ENCODE measurements at regions not wholly inside any gene's neighbourhood (a gene's known extent, or its start where the extent isn't known, plus 50 kb on each side); places are given as distances from the start of the nearest gene placed in this dataset.

- H3K27me3 ChIP-seq (ENCODE audit: control insufficient read depth in 2 of 2, insufficient read depth in 2 of 2, low read length in 2 of 2): no peaks in the 10 kb centered on the region
- intact Hi-C loops (cut with micrococcal nuclease): no loop called here
- no peaks in the 10 kb centered on the region for H3K36me3 ChIP-seq (ENCODE audit: control insufficient read depth in 2 of 2, extremely low read depth in 1 of 2, insufficient read depth in 2 of 2, low read length in 2 of 2)
- no peak overlapping the region for H3K27ac ChIP-seq (ENCODE audit: insufficient read depth, low read depth, low read length)
- no peaks in the 10 kb centered on the region for H3K9me3 ChIP-seq (replicated peaks; ENCODE audit: control insufficient read depth, insufficient read depth, low read length)
- no peak overlapping the region for H3K9ac ChIP-seq (replicated peaks; ENCODE audit: extremely low read depth, insufficient read depth, low read length)
- no peak overlapping the region for H2AFZ ChIP-seq (ENCODE audit: low read depth, low read length)
- BruUV-seq (replicated peaks): no TSS peak
- dilution Hi-C loops (cut with MboI; ENCODE audit: extremely low pct_ligation_motif_present, low sequenced_read_pairs): no loop called here
- no peak overlapping the region for H3K4me3 ChIP-seq (replicated peaks in 1 of 3; ENCODE audit: insufficient read depth in 1 of 3, low read depth in 1 of 3, low read length in 3 of 3)
- no peak for TF ChIP-seq POLR2A (IDR thresholded peaks at IDR 0.05; ENCODE audit: low read depth, low read length)
- no peak for TF ChIP-seq JUN (IDR thresholded peaks at IDR 0.05; ENCODE audit: borderline replicate concordance, insufficient read depth, insufficient read length, low read depth)
- no peak for TF ChIP-seq FOS (IDR thresholded peaks at IDR 0.05; ENCODE audit: borderline replicate concordance, insufficient read depth, low read length)
- TF ChIP-seq, protein P1, sequence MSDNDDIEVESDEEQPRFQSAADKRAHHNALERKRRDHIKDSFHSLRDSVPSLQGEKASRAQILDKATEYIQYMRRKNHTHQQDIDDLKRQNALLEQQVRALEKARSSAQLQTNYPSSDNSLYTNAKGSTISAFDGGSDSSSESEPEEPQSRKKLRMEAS (IDR thresholded peaks at IDR 0.05; ENCODE audit: insufficient read depth, insufficient read length): no peak
- no peak for TF ChIP-seq POLR2AphosphoS5 (IDR thresholded peaks at IDR 0.05; ENCODE audit: insufficient read depth, low read depth, low read length)
- TF ChIP-seq EZH2 (IDR thresholded peaks at IDR 0.05; ENCODE audit: borderline replicate concordance, low read depth, low read length, severe bottlenecking): no peak
- TF ChIP-seq GATA2 (IDR thresholded peaks at IDR 0.05; ENCODE audit: insufficient read depth, insufficient read length, low read depth, low read length): no peak
- TF ChIP-seq, protein P2, sequence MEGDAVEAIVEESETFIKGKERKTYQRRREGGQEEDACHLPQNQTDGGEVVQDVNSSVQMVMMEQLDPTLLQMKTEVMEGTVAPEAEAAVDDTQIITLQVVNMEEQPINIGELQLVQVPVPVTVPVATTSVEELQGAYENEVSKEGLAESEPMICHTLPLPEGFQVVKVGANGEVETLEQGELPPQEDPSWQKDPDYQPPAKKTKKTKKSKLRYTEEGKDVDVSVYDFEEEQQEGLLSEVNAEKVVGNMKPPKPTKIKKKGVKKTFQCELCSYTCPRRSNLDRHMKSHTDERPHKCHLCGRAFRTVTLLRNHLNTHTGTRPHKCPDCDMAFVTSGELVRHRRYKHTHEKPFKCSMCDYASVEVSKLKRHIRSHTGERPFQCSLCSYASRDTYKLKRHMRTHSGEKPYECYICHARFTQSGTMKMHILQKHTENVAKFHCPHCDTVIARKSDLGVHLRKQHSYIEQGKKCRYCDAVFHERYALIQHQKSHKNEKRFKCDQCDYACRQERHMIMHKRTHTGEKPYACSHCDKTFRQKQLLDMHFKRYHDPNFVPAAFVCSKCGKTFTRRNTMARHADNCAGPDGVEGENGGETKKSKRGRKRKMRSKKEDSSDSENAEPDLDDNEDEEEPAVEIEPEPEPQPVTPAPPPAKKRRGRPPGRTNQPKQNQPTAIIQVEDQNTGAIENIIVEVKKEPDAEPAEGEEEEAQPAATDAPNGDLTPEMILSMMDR (IDR thresholded peaks at IDR 0.05; ENCODE audit: extremely low read depth in 1 of 2, insufficient read depth in 1 of 2, low read depth in 1 of 2, low read length in 2 of 2): no peak
- no peak for TF ChIP-seq MYC (IDR thresholded peaks at IDR 0.05; ENCODE audit: low read depth, low read length)
- DNase-seq (ENCODE audit: low read depth, low spot score) (no peak), FAIRE-seq (no peak)
- ChIA-PET CTCF (interaction anchor here (1.6 kb wide), 1 partner anchor 9 kb away, joined by 8 read pairs; no protein-coding TSS in a partner anchor), POLR2A (no interaction called here)
- no peak overlapping the region for H3K4me2 ChIP-seq (ENCODE audit: insufficient read depth, low read length)
- no peaks in the 10 kb centered on the region for H3K9me1 ChIP-seq (replicated peaks; ENCODE audit: control insufficient read depth, extremely low read depth, insufficient read depth, low read length)
- H4K20me1 ChIP-seq (replicated peaks; ENCODE audit: control insufficient read depth, extremely low read depth, insufficient read depth, low read length): no peaks in the 10 kb centered on the region
- no peaks in the 10 kb centered on the region for H3K4me1 ChIP-seq (ENCODE audit: control insufficient read depth, extremely low read depth, insufficient read depth, low read length)
- no peaks in the 10 kb centered on the region for H3K79me2 ChIP-seq (ENCODE audit: control insufficient read depth, insufficient read depth, low read length)
Measured at GRCh38 chr4:96744676-96745075, 904.8 kb downstream of the PDHA2 start.
